Small intestine (tissue), 7 donors: ENCODE measurements at regions not wholly inside any gene's neighbourhood (a gene's known extent, or its start where the extent isn't known, plus 50 kb on each side); places are given as distances from the start of the nearest gene placed in this dataset.

Source experiments
- DNase-seq, 2 donors: peaks; one replicate each; pipeline versions ENCODE4 v3.0.0 to v3.0.0-alpha.2; 2013
- FAIRE-seq: peaks from 2 replicates; lab custom pipeline; 2012; peaks lifted over from hg19 to GRCh38; lab: Jason Lieb, UNC
- H3K27ac ChIP-seq, 3 donors: one replicate each; pipeline ENCODE4 v1.5.1; 2013; ENCODE audit warnings: low read length in 2 of 3, mild to moderate bottlenecking in 2 of 3, control low read depth in 1 of 3, inconsistent platforms in 1 of 3, low read depth in 1 of 3, moderate library complexity in 1 of 3
- H3K27me3 ChIP-seq, 3 donors: one replicate each; pipeline ENCODE4 v1.6.1; 2013; ENCODE audit warnings: low read length in 3 of 3, inconsistent platforms in 1 of 3; ENCODE audit not compliant: control insufficient read depth in 3 of 3, insufficient read depth in 3 of 3
- H3K36me3 ChIP-seq, 3 donors: one replicate each; pipeline ENCODE4 v1.6.1; 2013; ENCODE audit warnings: low read length in 3 of 3, inconsistent platforms in 1 of 3, low read depth in 1 of 3, mild to moderate bottlenecking in 1 of 3, moderate library complexity in 1 of 3; ENCODE audit not compliant: control insufficient read depth in 3 of 3, insufficient read depth in 2 of 3
- H3K4me1 ChIP-seq, 3 donors: one replicate each; pipeline ENCODE4 v1.6.1; 2013; ENCODE audit warnings: low read length in 2 of 3, inconsistent platforms in 1 of 3, low read depth in 1 of 3, mild to moderate bottlenecking in 1 of 3, moderate library complexity in 1 of 3; ENCODE audit not compliant: control insufficient read depth in 3 of 3, insufficient read depth in 2 of 3
- H3K4me3 ChIP-seq, 3 donors: one replicate each; pipeline ENCODE4 v1.5.1; 2013; ENCODE audit warnings: low read length in 3 of 3, control low read depth in 1 of 3, inconsistent platforms in 1 of 3, low read depth in 1 of 3, mild to moderate bottlenecking in 1 of 3, moderate library complexity in 1 of 3
- H3K9me3 ChIP-seq, 2 donors: one replicate each; pipeline ENCODE4 v1.6.1; 2013; ENCODE audit warnings: low read depth in 1 of 2, low read length in 1 of 2; ENCODE audit not compliant: control insufficient read depth in 2 of 2, insufficient read depth in 1 of 2
- WGBS, 3 donors: extraction: QIAGEN DNeasy Blood & Tissue Kit; methylation state at CpG; one replicate each; pipeline ENCODE4 v1.1.7; 2013; 5-methylcytosine and 5-hydroxymethylcytosine counted together
- donor health status: healthy with polysubstance abuse.
- donor health status: control.
- donor health status: control.
- donor health status: Bipolar disorder and iron deficiency.
- donor health status: healthy.

DNA sequence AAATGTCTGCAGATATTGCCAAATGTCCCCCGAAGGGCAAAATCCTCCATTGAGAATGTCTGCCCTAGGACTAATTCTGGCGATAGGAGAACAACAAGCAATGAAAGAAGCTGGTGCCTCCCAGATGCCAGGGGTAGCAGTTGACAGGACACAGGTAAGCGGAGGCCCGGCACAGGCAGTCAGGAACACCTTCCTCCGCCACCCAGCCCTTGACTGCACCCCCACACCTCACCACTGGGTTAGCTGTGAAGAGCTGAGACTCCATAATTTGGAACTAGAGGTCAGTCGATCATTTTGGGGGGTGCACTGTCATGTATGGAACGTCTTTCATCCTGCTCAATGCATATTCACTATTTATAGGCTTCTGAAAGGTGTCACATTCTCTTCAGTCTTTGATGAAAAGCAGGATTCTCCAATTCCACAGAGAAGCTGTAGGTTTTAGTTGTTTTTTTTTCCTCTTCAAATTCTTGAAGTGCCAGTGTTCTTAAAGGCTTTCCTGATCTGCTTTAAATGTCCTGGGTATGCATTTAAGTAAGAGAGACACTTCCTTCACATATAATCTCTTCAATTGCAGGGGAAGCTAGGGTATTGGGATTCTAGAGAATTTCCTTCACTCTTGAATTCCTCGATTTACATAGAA is 111.6 kb upstream of the ZFP42 start:
- H3K4me3 ChIP-seq, result no peak overlapping the region
- H3K27ac ChIP-seq, result no peak overlapping the region
- DNase-seq (no peak), FAIRE-seq (no peak)
- H3K27me3 ChIP-seq, result no peaks in the 10 kb centered on the region
- no peaks in the 10 kb centered on the region for H3K4me1 ChIP-seq
- 76 to 84% (median 76%) methylated on average over 8 of the region's 8 CpGs for WGBS, 3 donors
- H3K9me3 ChIP-seq, result no peaks in the 10 kb centered on the region
- no peaks in the 10 kb centered on the region for H3K36me3 ChIP-seq

DNA sequence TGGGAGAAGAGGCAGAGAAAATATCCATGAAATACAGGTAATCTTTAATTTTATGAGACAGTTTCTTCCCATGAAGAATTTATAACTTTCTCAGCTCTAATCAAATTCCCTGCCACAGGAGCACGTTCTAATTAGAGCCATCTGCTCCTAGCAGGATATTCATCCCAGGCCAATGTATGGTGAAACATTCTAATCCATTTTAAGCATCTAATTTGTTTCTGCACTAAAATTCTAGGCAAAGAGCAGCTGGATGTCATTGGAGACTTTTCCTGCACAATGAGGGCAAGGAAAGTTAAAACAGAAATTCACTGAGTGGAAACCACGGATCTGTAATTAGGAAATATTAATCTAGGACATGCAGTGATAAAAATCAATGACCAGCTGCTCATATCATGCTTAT is 107.7 kb upstream of the ZFP42 start:
- Histone ChIP-seq H3K27ac (no peak overlapping the region), H3K4me3 (no peak overlapping the region), H3K4me1 (no peaks in the 10 kb centered on the region), H3K36me3 (no peaks in the 10 kb centered on the region), H3K27me3 (no peaks in the 10 kb centered on the region), H3K9me3 (no peaks in the 10 kb centered on the region)
- no peak for DNase-seq
- 20 to 42% (median 28%) methylated on average over 2 of the region's 2 CpGs for WGBS, 3 donors
- no peak for FAIRE-seq

DNA sequence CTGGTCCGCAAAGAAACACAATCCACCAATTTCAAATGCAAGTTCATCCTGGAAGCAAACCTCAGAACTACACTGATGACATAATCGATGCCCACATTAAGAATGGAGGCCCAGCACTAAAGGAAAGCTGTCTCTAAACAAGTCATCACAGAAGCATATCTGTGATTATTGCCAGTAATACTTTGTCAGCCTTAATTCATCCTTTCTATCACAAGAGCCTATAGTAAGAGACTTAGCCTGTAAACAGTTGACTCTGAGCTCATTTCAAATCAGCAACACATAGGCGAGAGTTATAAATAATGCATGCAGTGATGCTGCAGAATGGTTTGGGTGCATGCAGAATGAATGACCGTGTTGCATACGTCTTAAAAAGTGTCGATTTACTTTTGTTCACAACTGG is 105.9 kb upstream of the ZFP42 start:
- Histone ChIP-seq H3K4me3 (no peak overlapping the region), H3K27ac (no peak overlapping the region), H3K27me3 (no peaks in the 10 kb centered on the region), H3K36me3 (no peaks in the 10 kb centered on the region), H3K4me1 (no peaks in the 10 kb centered on the region), H3K9me3 (no peaks in the 10 kb centered on the region)
- 89 to 93% (median 91%) methylated on average over 6 of the region's 6 CpGs for WGBS, 3 donors
- FAIRE-seq (no peak), DNase-seq (no peak)

DNA sequence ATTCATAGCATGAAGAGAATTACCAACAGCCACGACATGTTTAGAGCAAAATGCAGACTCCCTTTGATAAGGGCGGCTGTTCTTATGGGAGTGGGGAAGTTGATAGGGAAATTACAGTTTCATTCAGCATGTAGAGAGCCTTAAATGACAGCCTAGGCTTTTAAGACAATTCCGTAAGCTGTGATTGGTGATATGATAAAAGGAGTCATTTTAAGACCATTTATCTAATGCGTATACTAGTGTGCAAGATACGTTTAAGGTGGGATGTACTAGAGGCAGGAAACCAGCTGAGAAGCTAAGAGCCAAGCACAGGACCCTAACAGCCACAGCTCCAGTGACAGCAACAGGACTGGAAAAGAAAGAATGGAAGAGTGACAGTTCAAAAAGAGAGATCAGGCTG is 102.2 kb upstream of the ZFP42 start:
- Histone ChIP-seq H3K36me3 (no peaks in the 10 kb centered on the region), H3K27ac (no peak overlapping the region), H3K27me3 (no peaks in the 10 kb centered on the region), H3K4me1 (no peaks in the 10 kb centered on the region), H3K9me3 (no peaks in the 10 kb centered on the region), H3K4me3 (no peak overlapping the region)
- WGBS, 3 donors, result 71 to 82% (median 76%) methylated on average over 5 of the region's 5 CpGs
- no peak for DNase-seq
- no peak for FAIRE-seq

DNA sequence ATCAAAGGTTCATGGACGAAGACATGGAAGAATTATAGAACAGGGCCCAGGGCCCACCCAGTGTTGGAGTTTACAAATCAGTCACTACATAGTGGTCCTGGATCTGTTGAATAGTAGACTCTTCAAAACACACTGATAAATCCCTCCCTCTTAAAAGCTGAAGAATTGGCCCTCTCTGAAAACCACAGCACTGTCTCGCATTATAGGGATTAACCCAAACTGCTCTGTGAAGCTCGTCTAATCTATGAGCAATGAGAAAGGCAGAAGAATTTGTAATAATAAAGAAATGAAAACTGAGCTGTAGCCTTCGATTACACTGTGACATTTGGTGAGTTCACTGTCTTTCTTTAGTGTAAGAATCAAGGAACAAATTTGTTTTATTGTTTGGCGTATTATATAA is 92.5 kb upstream of the ZFP42 start:
- Histone ChIP-seq H3K27ac (no peak overlapping the region), H3K27me3 (no peaks in the 10 kb centered on the region), H3K36me3 (no peaks in the 10 kb centered on the region), H3K4me1 (no peaks in the 10 kb centered on the region), H3K4me3 (no peak overlapping the region), H3K9me3 (no peaks in the 10 kb centered on the region)
- DNase-seq (no peak), FAIRE-seq (no peak)
- WGBS, 3 donors, result 77 to 79% (median 78%) methylated on average over 5 of the region's 5 CpGs

DNA sequence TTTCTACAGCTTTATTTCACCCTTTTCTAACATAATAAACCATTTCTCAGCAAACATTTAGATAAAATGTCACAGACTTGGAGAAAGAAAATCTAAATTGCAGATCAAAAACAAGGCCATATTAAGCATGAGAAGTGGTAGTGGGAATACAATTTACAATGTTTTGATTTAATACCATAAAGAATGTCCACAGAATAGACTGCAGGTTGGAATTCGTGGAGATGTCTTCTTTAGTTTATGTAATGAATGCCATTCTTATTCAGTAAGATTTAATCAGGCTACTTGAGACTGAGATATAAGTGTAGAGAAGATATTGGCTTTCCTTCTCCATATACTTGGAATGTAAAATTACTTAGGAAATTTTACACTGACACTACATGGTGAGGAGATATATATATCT is 91.9 kb upstream of the ZFP42 start:
- H3K36me3 ChIP-seq, result no peaks in the 10 kb centered on the region
- WGBS, 3 donors, result 15 to 31% (median 21%) methylated on average over 1 of the region's 1 CpG

DNA sequence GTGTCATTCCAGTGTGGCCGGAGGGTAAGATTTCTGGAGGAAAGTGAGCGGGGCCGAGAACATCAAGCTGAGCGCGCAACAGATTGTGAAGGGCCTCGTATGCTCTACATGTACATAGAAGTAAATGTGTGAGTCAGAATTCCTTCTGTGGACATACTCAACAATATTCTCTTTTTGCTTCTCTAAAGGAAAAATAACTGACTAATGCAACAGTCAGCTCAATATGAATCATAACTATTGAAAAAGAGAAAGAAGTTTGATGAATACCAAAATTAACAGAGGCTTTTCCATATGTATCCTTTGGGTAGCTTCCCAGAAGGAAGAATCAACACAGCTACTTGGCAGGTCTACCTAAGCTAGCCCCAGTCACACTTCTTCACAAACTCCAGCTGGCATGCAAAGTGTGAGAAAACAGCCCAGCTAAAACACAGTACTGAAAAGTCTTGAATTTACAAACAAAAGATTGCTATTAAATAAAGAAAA is 87.5 kb upstream of the ZFP42 start:
- no peaks in the 10 kb centered on the region for H3K27me3 ChIP-seq
- H3K9me3 ChIP-seq, result no peaks in the 10 kb centered on the region
- no peaks in the 10 kb centered on the region for H3K36me3 ChIP-seq
- no peaks in the 10 kb centered on the region for H3K4me1 ChIP-seq
- DNase-seq, result no peak
- WGBS, 3 donors, result 62 to 94% (median 83%) methylated on average over 6 of the region's 6 CpGs
- H3K27ac ChIP-seq, result no peak overlapping the region
- H3K4me3 ChIP-seq, result no peak overlapping the region
- no peak for FAIRE-seq

More for the DNA sequence above, 91.9 kb upstream of the ZFP42 start:
- FAIRE-seq (no peak), DNase-seq (no peak)
- no peaks in the 10 kb centered on the region for H3K9me3 ChIP-seq
- H3K4me3 ChIP-seq, result no peak overlapping the region
- no peaks in the 10 kb centered on the region for H3K4me1 ChIP-seq
- H3K27me3 ChIP-seq, result no peaks in the 10 kb centered on the region
- no peak overlapping the region for H3K27ac ChIP-seq

DNA sequence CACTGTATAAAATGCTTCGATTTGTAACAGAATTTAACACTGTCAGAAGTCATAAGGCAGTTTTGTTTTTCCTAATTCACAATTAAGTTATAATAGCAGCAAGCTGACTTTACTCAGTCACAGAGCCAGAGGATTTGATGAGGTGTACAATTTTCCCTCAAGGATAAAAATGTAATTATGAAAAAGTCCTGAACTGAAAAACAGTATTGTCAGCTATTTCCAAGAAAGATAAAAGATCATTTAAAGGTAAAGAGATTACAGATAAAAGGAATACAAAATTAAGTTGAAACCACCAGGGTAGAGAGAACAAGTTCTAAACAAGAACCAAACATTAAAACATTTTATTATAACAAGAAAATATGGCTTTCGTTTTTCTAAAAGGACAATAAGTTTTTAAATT is 86.8 kb upstream of the ZFP42 start:
- DNase-seq (no peak), FAIRE-seq (no peak)
- H3K9me3 ChIP-seq, result no peaks in the 10 kb centered on the region
- WGBS, 3 donors, result 62 to 65% (median 64%) methylated on average over 2 of the region's 2 CpGs
- no peak overlapping the region for H3K4me3 ChIP-seq
- H3K27ac ChIP-seq, result no peak overlapping the region
- no peaks in the 10 kb centered on the region for H3K4me1 ChIP-seq
- no peaks in the 10 kb centered on the region for H3K36me3 ChIP-seq
- no peaks in the 10 kb centered on the region for H3K27me3 ChIP-seq

DNA sequence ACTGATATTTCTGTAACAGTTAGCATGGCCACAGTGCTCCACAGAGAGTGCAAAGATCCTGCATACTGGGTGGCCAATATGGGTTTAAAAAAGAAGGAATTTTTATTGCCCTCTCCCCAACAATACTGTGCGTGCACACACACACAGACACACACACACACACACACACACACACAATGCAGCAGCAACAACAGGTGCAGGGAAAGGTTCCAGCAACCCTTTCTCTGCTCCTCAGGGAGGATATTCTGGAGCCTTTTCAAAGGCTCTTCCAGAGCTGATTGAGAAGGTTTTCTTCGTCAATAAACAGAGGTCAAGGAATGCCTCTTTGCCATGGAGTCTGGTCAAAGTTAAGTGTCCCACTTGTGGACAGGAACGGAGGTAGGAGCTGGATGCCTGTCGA is 84.8 kb upstream of the ZFP42 start:
- no peak for FAIRE-seq
- no peak overlapping the region for H3K4me3 ChIP-seq

More for the DNA sequence above, 84.8 kb upstream of the ZFP42 start:
- Histone ChIP-seq H3K27ac (no peak overlapping the region), H3K36me3 (no peaks in the 10 kb centered on the region), H3K27me3 (no peaks in the 10 kb centered on the region), H3K9me3 (no peaks in the 10 kb centered on the region), H3K4me1 (no peaks in the 10 kb centered on the region)
- 39 to 66% (median 64%) methylated on average over 4 of the region's 4 CpGs for WGBS, 3 donors
- no peak for DNase-seq
